ENCODE measurements at regions not wholly inside any gene's neighbourhood (a gene's known extent, or its start where the extent isn't known, plus 50 kb on each side); places are given as distances from the start of the nearest gene placed in this dataset.

- H3K4me3 ChIP-seq (ENCODE audit: low read depth, low read length) = no peak overlapping the region
- H3K9me3 ChIP-seq (ENCODE audit: control insufficient read depth, insufficient read depth, low read length) = no peaks in the 10 kb centered on the region
- no peak for DNase-seq (ENCODE audit: low read depth in 4 of 6, low spot score in 6 of 6)
- no CpG with 5 or more reads among the region's 4 CpGs for WGBS (ENCODE audit: insufficient coverage)
- no peaks in the 10 kb centered on the region for H3K36me3 ChIP-seq (ENCODE audit: control insufficient read depth, insufficient read depth, low read length)
- H3K4me1 ChIP-seq (ENCODE audit: control insufficient read depth, insufficient read depth, low read length) = peaks cover 2% of the 10 kb centered on the region
- no peaks in the 10 kb centered on the region for H3K27me3 ChIP-seq (ENCODE audit: control insufficient read depth, insufficient read depth, low read length)
- no peak overlapping the region for H3K27ac ChIP-seq (ENCODE audit: low read depth, low read length)
Observed at GRCh38 chr14:76551906-76552305, 176.0 kb downstream of the ESRRB start.

DNA sequence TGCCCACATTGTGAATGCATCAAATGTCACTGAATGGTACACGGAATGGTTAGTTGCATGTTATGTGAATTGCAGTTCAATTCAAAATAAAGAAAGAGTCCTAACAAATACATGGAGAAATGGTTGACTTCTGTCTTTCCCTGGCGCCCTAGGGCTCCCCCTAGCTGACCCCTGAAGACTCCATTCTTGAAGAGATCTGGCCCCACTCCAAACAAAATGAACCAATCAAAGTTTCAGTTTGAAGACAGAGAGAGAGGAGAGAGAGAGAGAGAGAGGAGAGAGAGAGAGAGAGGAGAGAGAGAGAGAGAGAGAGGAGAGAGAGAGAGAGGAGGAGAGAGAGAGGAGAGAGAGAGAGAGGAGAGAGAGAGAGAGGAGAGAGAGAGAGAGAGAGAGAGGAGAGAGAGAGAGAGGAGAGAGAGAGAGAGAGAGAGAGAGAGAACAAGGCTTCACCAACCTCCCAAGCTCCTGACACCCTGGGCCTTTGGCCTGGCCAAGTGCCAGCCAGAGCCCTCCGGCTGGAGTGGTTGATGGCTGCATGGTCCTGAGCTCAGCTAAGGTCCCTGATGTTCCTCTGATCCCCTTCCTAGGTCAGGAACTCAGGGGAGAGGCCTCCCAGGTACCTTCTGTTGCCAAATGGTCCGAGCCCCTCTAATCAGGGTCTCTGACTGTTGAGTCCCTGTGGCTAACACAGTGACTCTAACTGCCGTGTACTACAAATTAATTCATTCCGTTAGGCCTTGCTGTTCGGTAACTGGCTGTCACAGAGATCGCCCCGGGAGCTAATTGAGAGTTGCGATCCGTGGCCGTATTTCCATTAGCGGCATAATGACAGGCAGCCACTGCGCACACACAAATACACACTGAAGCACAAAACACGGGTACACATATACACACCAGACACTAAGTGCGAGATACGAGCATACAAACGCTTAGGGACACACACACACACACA is 188.8 kb downstream of the ESRRB start:
- no peaks in the 10 kb centered on the region for H3K4me1 ChIP-seq (ENCODE audit: control insufficient read depth, insufficient read depth, low read length)
- WGBS (ENCODE audit: insufficient coverage) = 37% methylated on average over 14 of the region's 18 CpGs
- DNase-seq (ENCODE audit: low read depth in 4 of 6, low spot score in 6 of 6) = peak in 3 of 6 donors; percentile 17 to 89 (median 19)

GRCh38 chr14:76566439-76566838 is 190.5 kb downstream of the ESRRB start:
- no peaks in the 10 kb centered on the region for H3K9me3 ChIP-seq (ENCODE audit: control insufficient read depth, insufficient read depth, low read length)
- no peaks in the 10 kb centered on the region for H3K4me1 ChIP-seq (ENCODE audit: control insufficient read depth, insufficient read depth, low read length)
- WGBS (ENCODE audit: insufficient coverage) = 88% methylated on average over 4 of the region's 4 CpGs
- H3K27ac ChIP-seq (ENCODE audit: low read depth, low read length) = no peak overlapping the region
- no peak overlapping the region for H3K4me3 ChIP-seq (ENCODE audit: low read depth, low read length)
- H3K27me3 ChIP-seq (ENCODE audit: control insufficient read depth, insufficient read depth, low read length) = no peaks in the 10 kb centered on the region
- no peak for DNase-seq (ENCODE audit: low read depth in 4 of 6, low spot score in 6 of 6)
- H3K36me3 ChIP-seq (ENCODE audit: control insufficient read depth, insufficient read depth, low read length) = no peaks in the 10 kb centered on the region

More for the DNA sequence above, 188.8 kb downstream of the ESRRB start:
- no peak overlapping the region for H3K4me3 ChIP-seq (ENCODE audit: low read depth, low read length)
- no peaks in the 10 kb centered on the region for H3K9me3 ChIP-seq (ENCODE audit: control insufficient read depth, insufficient read depth, low read length)
- H3K27ac ChIP-seq (ENCODE audit: low read depth, low read length) = no peak overlapping the region
- no peaks in the 10 kb centered on the region for H3K36me3 ChIP-seq (ENCODE audit: control insufficient read depth, insufficient read depth, low read length)
- H3K27me3 ChIP-seq (ENCODE audit: control insufficient read depth, insufficient read depth, low read length) = no peaks in the 10 kb centered on the region

DNA sequence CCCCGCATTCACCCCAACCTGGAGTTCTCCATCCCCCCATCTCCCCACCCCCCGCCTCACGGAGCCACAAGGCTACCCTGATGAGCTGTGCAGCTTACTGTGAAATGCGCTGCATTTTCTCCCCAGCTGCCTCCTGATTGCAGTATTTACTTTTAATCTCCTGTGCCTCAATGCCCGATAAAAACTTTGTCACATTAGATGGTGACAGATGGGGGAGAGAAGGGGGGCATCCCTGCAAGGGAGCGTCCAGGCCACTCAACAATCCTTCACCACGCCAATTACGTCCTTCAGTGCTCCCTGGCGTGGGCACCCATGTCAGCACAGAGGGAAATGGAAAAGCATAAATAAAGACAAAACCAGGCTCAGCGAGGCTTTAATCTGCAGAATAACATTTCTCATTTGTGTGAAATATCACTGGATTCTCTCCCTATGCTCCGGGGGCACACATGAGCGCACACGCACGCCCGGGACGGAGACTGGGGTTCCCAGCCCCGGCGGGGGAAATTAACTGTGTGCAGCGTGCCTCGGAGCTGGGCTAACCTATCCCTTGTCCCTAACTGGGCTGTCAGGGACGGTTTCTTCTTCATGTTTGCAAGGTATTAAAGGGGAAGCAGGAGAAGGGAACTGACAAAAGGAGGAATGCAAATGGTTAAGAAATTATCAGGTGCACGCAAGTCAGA is 186.7 kb upstream of the VASH1 start:
- 22% methylated on average over 17 of the region's 22 CpGs for WGBS (ENCODE audit: insufficient coverage)
- no peaks in the 10 kb centered on the region for H3K4me1 ChIP-seq (ENCODE audit: control insufficient read depth, insufficient read depth, low read length)
- H3K27ac ChIP-seq (ENCODE audit: low read depth, low read length) = no peak overlapping the region
- no peaks in the 10 kb centered on the region for H3K27me3 ChIP-seq (ENCODE audit: control insufficient read depth, insufficient read depth, low read length)
- no peak overlapping the region for H3K4me3 ChIP-seq (ENCODE audit: low read depth, low read length)
- peak in 2 of 6 donors; percentile 30 to 79 for DNase-seq (ENCODE audit: low read depth in 4 of 6, low spot score in 6 of 6)
- H3K36me3 ChIP-seq (ENCODE audit: control insufficient read depth, insufficient read depth, low read length) = no peaks in the 10 kb centered on the region
- H3K9me3 ChIP-seq (ENCODE audit: control insufficient read depth, insufficient read depth, low read length) = no peaks in the 10 kb centered on the region

GRCh38 chr14:76575108-76575507 is 186.2 kb upstream of the VASH1 start:
- no peak overlapping the region for H3K4me3 ChIP-seq (ENCODE audit: low read depth, low read length)
- H3K27me3 ChIP-seq (ENCODE audit: control insufficient read depth, insufficient read depth, low read length) = no peaks in the 10 kb centered on the region
- no peaks in the 10 kb centered on the region for H3K9me3 ChIP-seq (ENCODE audit: control insufficient read depth, insufficient read depth, low read length)
- no peaks in the 10 kb centered on the region for H3K4me1 ChIP-seq (ENCODE audit: control insufficient read depth, insufficient read depth, low read length)
- H3K36me3 ChIP-seq (ENCODE audit: control insufficient read depth, insufficient read depth, low read length) = no peaks in the 10 kb centered on the region
- WGBS (ENCODE audit: insufficient coverage) = 88% methylated on average over 8 of the region's 9 CpGs
- no peak overlapping the region for H3K27ac ChIP-seq (ENCODE audit: low read depth, low read length)
- peak in 1 of 6 donors; percentile 29 for DNase-seq (ENCODE audit: low read depth in 4 of 6, low spot score in 6 of 6)

DNA sequence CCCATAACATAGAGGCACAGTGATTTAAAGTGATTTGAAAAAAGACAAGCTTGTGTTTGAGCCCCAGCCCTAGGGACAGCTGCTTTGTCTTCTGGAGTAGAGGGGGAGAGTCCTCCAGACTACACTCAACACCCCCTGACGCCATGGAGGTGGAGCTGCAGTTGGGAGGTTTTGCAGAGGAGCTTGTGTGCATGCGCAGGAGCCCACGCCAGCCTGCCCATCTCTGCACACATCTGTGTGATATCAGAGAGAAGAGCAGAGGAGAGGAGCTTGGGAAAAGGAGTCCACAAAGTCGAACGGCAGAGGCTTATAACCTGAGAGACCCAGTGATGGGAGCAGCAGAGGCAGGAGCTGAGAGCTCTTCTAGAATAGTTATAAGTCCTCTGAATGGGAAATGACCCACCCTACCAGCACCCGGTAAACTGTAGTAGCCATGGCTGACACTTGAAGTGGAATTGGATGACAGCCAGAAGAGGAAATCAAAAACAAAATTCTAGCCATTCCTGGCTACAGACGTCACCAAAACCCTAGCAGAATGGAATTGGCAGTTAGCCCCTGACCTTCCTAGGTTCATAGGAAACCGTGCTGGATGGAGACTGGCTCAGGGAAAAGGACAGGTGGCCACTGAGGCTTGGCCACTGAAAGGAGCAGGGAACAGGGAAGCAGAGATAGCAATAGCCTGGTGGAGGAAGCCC is 185.1 kb upstream of the VASH1 start:
- H3K4me3 ChIP-seq (ENCODE audit: low read depth, low read length) = no peak overlapping the region
- 81% methylated on average over 1 of the region's 8 CpGs for WGBS (ENCODE audit: insufficient coverage)

GRCh38 chr14:76577090-76577489 is 184.2 kb upstream of the VASH1 start:
- no peak overlapping the region for H3K27ac ChIP-seq (ENCODE audit: low read depth, low read length)
- H3K36me3 ChIP-seq (ENCODE audit: control insufficient read depth, insufficient read depth, low read length) = no peaks in the 10 kb centered on the region
- H3K27me3 ChIP-seq (ENCODE audit: control insufficient read depth, insufficient read depth, low read length) = no peaks in the 10 kb centered on the region
- DNase-seq (ENCODE audit: low read depth in 4 of 6, low spot score in 6 of 6) = no peak
- no CpG with 5 or more reads among the region's 2 CpGs for WGBS (ENCODE audit: insufficient coverage)
- H3K4me3 ChIP-seq (ENCODE audit: low read depth, low read length) = no peak overlapping the region
- no peaks in the 10 kb centered on the region for H3K9me3 ChIP-seq (ENCODE audit: control insufficient read depth, insufficient read depth, low read length)
- no peaks in the 10 kb centered on the region for H3K4me1 ChIP-seq (ENCODE audit: control insufficient read depth, insufficient read depth, low read length)

More for the DNA sequence above, 185.1 kb upstream of the VASH1 start:
- Histone ChIP-seq H3K9me3 (ENCODE audit: control insufficient read depth, insufficient read depth, low read length) (no peaks in the 10 kb centered on the region), H3K27ac (ENCODE audit: low read depth, low read length) (no peak overlapping the region), H3K36me3 (ENCODE audit: control insufficient read depth, insufficient read depth, low read length) (no peaks in the 10 kb centered on the region), H3K4me1 (ENCODE audit: control insufficient read depth, insufficient read depth, low read length) (no peaks in the 10 kb centered on the region), H3K27me3 (ENCODE audit: control insufficient read depth, insufficient read depth, low read length) (no peaks in the 10 kb centered on the region)
- DNase-seq (ENCODE audit: low read depth in 4 of 6, low spot score in 6 of 6) = no peak

DNA sequence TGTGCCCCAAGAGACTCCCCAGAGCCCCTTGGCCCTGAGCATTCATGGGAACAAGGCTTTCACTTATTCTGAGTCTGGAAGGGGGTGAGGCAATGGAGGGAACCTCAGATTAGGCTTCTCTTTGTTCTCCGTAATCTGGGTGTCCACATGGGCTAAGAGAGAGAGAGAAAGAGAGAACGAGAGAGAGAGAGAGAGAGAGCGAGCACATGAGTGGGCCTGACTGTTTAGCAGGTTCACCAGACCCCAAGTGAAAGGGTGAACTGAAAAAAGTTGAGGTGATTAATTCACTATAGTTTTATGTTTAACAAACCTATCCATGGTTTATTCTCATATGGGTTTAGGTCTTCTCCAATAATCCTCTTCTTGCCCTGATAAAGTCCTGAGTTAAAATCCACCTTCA is 183.4 kb upstream of the VASH1 start:
- no peaks in the 10 kb centered on the region for H3K9me3 ChIP-seq (ENCODE audit: control insufficient read depth, insufficient read depth, low read length)
- H3K36me3 ChIP-seq (ENCODE audit: control insufficient read depth, insufficient read depth, low read length) = no peaks in the 10 kb centered on the region
- no peak for DNase-seq (ENCODE audit: low read depth in 4 of 6, low spot score in 6 of 6)
- H3K4me3 ChIP-seq (ENCODE audit: low read depth, low read length) = no peak overlapping the region
- no peak overlapping the region for H3K27ac ChIP-seq (ENCODE audit: low read depth, low read length)
- 100% methylated on average over 1 of the region's 3 CpGs for WGBS (ENCODE audit: insufficient coverage)
- H3K27me3 ChIP-seq (ENCODE audit: control insufficient read depth, insufficient read depth, low read length) = no peaks in the 10 kb centered on the region
- H3K4me1 ChIP-seq (ENCODE audit: control insufficient read depth, insufficient read depth, low read length) = no peaks in the 10 kb centered on the region

DNA sequence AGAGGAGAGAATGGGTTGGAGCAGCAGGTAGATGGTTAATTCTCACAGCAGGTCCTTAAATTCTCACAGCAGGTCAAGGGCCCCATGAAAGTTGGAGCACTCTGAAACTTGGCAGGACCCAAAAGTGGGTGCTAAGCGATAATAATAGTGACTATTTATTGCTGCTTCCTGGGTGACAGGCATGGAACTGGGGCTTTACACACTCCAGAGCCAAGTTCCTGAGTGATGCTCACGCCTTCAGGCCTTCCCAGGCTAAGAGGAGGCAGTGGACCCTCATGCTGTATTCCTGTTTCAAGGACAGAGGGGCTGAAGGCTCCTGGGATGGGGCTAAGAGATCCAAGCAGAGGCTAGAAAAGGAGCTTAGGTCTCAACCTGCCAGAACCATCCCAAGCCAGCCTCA is 180.9 kb upstream of the VASH1 start:
- Histone ChIP-seq H3K27ac (ENCODE audit: low read depth, low read length) (no peak overlapping the region), H3K9me3 (ENCODE audit: control insufficient read depth, insufficient read depth, low read length) (no peaks in the 10 kb centered on the region), H3K4me1 (ENCODE audit: control insufficient read depth, insufficient read depth, low read length) (peaks cover 14% of the 10 kb centered on the region), H3K36me3 (ENCODE audit: control insufficient read depth, insufficient read depth, low read length) (no peaks in the 10 kb centered on the region), H3K27me3 (ENCODE audit: control insufficient read depth, insufficient read depth, low read length) (no peaks in the 10 kb centered on the region), H3K4me3 (ENCODE audit: low read depth, low read length) (no peak overlapping the region)
- no peak for DNase-seq (ENCODE audit: low read depth in 4 of 6, low spot score in 6 of 6)
- 79% methylated on average over 2 of the region's 2 CpGs for WGBS (ENCODE audit: insufficient coverage)
